ENCODE measurements at regions not wholly inside any gene's neighbourhood (a gene's known extent, or its start where the extent isn't known, plus 50 kb on each side); places are given as distances from the start of the nearest gene placed in this dataset.
"Not testable (repeated sequence)": the region's sequence is repeated elsewhere in the genome, so short reads cannot be mapped to it uniquely, and the experiment has no call there.

- Histone ChIP-seq H3K27ac (no peak overlapping the region), H3K4me1 (no peaks in the 10 kb centered on the region), H3K9me3 (replicated peaks in 1 of 11) (peaks cover 0 to 6% (median 0%) of the 10 kb centered on the region in 11 experiments; a peak in 2 of 22 replicates), H3K27me3 (no peaks in the 10 kb centered on the region), H3K36me3 (no peaks in the 10 kb centered on the region), H4K20me1 (no peaks in the 10 kb centered on the region), H3K4me3 (no peak overlapping the region), H3K9ac (no peak overlapping the region), H3K4me2 (no peak overlapping the region)
- TF ChIP-seq Cebpa-rat (IDR thresholded peaks at IDR 0.05) = no peak
Observed at GRCh38 chr5:110812639-110813038, 73.8 kb downstream of the SLC25A46 start.

GRCh38 chr5:110815916-110816605 lies 77.3 kb downstream of the SLC25A46 start:
- Histone ChIP-seq H3K36me3 (no peaks in the 10 kb centered on the region), H3K27ac (no peak overlapping the region), H3K9me3 (replicated peaks in 1 of 11) (peaks cover 0 to 6% (median 0%) of the 10 kb centered on the region in 11 experiments; a peak in 2 of 22 replicates), H3K4me1 (no peaks in the 10 kb centered on the region), H3K4me3 (no peak overlapping the region), H3K4me2 (no peak overlapping the region), H4K20me1 (no peaks in the 10 kb centered on the region), H3K9ac (no peak overlapping the region), H3K27me3 (no peaks in the 10 kb centered on the region)
- no peak for TF ChIP-seq Cebpa-rat (IDR thresholded peaks at IDR 0.05)

- 0 out of 22 replicates have a peak, but pooled peaks cover 0 to 2% (median 0%) of the 10 kb centered on the region in 11 experiments for H3K9me3 ChIP-seq (replicated peaks in 1 of 11)
- no peak overlapping the region for H3K4me2 ChIP-seq
- no peaks in the 10 kb centered on the region for H3K27me3 ChIP-seq
Observed at GRCh38 chr5:110817459-110817858, 78.7 kb downstream of the SLC25A46 start.

GRCh38 chr5:110823571-110823970 lies 84.8 kb downstream of the SLC25A46 start:
- no peak overlapping the region for H3K27ac ChIP-seq
- H3K36me3 ChIP-seq = no peaks in the 10 kb centered on the region
- no peak for TF ChIP-seq Cebpa-rat (IDR thresholded peaks at IDR 0.05)
- H4K20me1 ChIP-seq = no peaks in the 10 kb centered on the region
- no peaks in the 10 kb centered on the region for H3K4me1 ChIP-seq
- H3K4me2 ChIP-seq = no peak overlapping the region
- no peak overlapping the region for H3K4me3 ChIP-seq
- H3K27me3 ChIP-seq = no peaks in the 10 kb centered on the region
- H3K9me3 ChIP-seq (replicated peaks in 1 of 11) = peaks cover 37 to 55% (median 49%) of the 10 kb centered on the region in 11 experiments
- no peak overlapping the region for H3K9ac ChIP-seq

More at GRCh38 chr5:110817459-110817858, 78.7 kb downstream of the SLC25A46 start:
- TF ChIP-seq Cebpa-rat (IDR thresholded peaks at IDR 0.05) = no peak
- H3K27ac ChIP-seq = no peak overlapping the region
- no peaks in the 10 kb centered on the region for H4K20me1 ChIP-seq
- H3K36me3 ChIP-seq = no peaks in the 10 kb centered on the region
- H3K9ac ChIP-seq = no peak overlapping the region
- no peak overlapping the region for H3K4me3 ChIP-seq
- H3K4me1 ChIP-seq = no peaks in the 10 kb centered on the region

- Histone ChIP-seq H3K4me2 (no peak overlapping the region), H3K27ac (no peak overlapping the region), H3K4me3 (no peak overlapping the region), H3K4me1 (no peaks in the 10 kb centered on the region), H3K9ac (no peak overlapping the region), H3K9me3 (replicated peaks in 1 of 11) (peaks cover 48 to 70% (median 61%) of the 10 kb centered on the region in 11 experiments), H4K20me1 (no peaks in the 10 kb centered on the region), H3K36me3 (no peaks in the 10 kb centered on the region), H3K27me3 (no peaks in the 10 kb centered on the region)
- TF ChIP-seq Cebpa-rat (IDR thresholded peaks at IDR 0.05) = no peak
Observed at GRCh38 chr5:110824936-110825441, 86.2 kb downstream of the SLC25A46 start.

- TF ChIP-seq Cebpa-rat (IDR thresholded peaks at IDR 0.05) = no peak
- Histone ChIP-seq H3K4me1 (no peaks in the 10 kb centered on the region), H3K27me3 (no peaks in the 10 kb centered on the region), H3K9ac (no peak overlapping the region), H3K4me2 (no peak overlapping the region), H3K27ac (no peak overlapping the region), H3K36me3 (no peaks in the 10 kb centered on the region), H3K4me3 (no peak overlapping the region), H4K20me1 (no peaks in the 10 kb centered on the region), H3K9me3 (replicated peaks in 1 of 11) (peaks cover 15 to 31% (median 23%) of the 10 kb centered on the region in 11 experiments)
Observed at GRCh38 chr5:110832683-110833082, 93.9 kb downstream of the SLC25A46 start.

GRCh38 chr5:110834933-110835332 lies 96.1 kb downstream of the SLC25A46 start:
- not testable (repeated sequence) for H3K27me3 ChIP-seq; H3K9ac ChIP-seq; H3K27ac ChIP-seq; H3K4me2 ChIP-seq; H3K4me1 ChIP-seq; H3K4me3 ChIP-seq; H3K9me3 ChIP-seq (replicated peaks in 1 of 11); H4K20me1 ChIP-seq; H3K36me3 ChIP-seq

GRCh38 chr5:110836851-110837250 lies 98.0 kb downstream of the SLC25A46 start:
- no peaks in the 10 kb centered on the region for H3K36me3 ChIP-seq
- no peak for TF ChIP-seq Cebpa-rat (IDR thresholded peaks at IDR 0.05)
- no peaks in the 10 kb centered on the region for H4K20me1 ChIP-seq
- no peak overlapping the region for H3K27ac ChIP-seq
- H3K9me3 ChIP-seq (replicated peaks in 1 of 11) = no peaks in the 10 kb centered on the region
- H3K4me1 ChIP-seq = peaks cover 0 to 6% (median 0%) of the 10 kb centered on the region in 10 experiments; a peak in 3 of 20 replicates
- H3K4me2 ChIP-seq = no peak overlapping the region
- no peak overlapping the region for H3K4me3 ChIP-seq
- no peak overlapping the region for H3K9ac ChIP-seq
- H3K27me3 ChIP-seq = no peaks in the 10 kb centered on the region

GRCh38 chr5:110838357-110838756 lies 99.5 kb downstream of the SLC25A46 start:
- H3K27me3 ChIP-seq; H3K4me2 ChIP-seq; H3K9ac ChIP-seq; H3K9me3 ChIP-seq (replicated peaks in 1 of 11); H3K36me3 ChIP-seq; H3K27ac ChIP-seq; H3K4me3 ChIP-seq; H4K20me1 ChIP-seq; H3K4me1 ChIP-seq: not testable (repeated sequence)

GRCh38 chr5:110838961-110839360 lies 100.2 kb downstream of the SLC25A46 start:
- no peaks in the 10 kb centered on the region for H3K27me3 ChIP-seq
- no peaks in the 10 kb centered on the region for H3K36me3 ChIP-seq
- no peak overlapping the region for H3K4me2 ChIP-seq
- peaks cover 0 to 6% (median 0%) of the 10 kb centered on the region in 10 experiments; a peak in 3 of 20 replicates for H3K4me1 ChIP-seq
- no peaks in the 10 kb centered on the region for H3K9me3 ChIP-seq (replicated peaks in 1 of 11)
- no peak overlapping the region for H3K4me3 ChIP-seq
- H4K20me1 ChIP-seq = no peaks in the 10 kb centered on the region
- no peak overlapping the region for H3K9ac ChIP-seq
- no peak overlapping the region for H3K27ac ChIP-seq
- TF ChIP-seq Cebpa-rat (IDR thresholded peaks at IDR 0.05) = no peak

Measured in BLaER1 treated with 17β-estradiol and CSF1 and Interleukin-3, amounts not matched to agents 10 nM and 100 nM (cell line).